Glomerular visceral epithelial cell (primary cell): ENCODE measurements at regions not wholly inside any gene's neighbourhood (a gene's known extent, or its start where the extent isn't known, plus 50 kb on each side); places are given as distances from the start of the nearest gene placed in this dataset.

Experiments used
- DNase-seq: peaks from one replicate; pipeline ENCODE4 v3.0.0-alpha.2; 2016; ENCODE audit errors: extremely low spot score

DNA sequence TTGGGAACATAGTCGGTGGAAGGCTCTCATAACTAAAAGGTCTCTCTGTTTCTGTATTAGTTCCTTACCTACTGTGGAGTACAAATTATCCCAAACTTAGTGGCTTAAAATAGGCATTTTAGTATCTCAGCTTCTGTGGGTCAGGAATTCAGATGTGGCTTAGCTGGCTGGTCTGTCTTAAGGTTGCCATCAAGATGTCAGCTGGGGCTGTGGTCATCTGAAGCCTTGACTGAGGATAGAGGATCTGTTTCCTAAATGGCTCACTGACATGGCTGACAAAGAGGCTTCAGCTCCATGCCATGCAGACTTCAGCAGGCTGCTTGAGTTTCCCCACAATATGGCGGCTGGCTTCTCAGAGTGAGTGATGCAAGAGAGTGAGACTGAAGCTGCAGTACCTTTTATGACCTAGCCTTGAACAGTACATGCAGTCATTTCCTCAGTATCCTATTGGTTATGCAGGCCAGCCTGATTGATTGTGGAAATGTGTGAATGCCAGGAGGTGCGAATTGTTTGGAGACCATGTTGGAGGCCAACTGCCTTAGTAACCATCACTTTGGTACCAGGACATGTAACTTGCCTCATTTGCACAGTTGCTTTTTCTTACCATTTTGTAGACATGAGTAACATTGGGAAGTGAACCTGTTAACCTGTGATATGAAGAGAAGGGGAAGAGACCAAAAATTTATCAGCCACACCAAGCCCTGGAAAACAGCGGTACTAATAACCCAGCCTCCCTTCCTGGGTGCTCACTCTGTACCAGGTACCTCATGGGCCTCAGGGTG, 152.8 kb upstream of the IER5L start:
- DNase-seq, result no peak

DNA sequence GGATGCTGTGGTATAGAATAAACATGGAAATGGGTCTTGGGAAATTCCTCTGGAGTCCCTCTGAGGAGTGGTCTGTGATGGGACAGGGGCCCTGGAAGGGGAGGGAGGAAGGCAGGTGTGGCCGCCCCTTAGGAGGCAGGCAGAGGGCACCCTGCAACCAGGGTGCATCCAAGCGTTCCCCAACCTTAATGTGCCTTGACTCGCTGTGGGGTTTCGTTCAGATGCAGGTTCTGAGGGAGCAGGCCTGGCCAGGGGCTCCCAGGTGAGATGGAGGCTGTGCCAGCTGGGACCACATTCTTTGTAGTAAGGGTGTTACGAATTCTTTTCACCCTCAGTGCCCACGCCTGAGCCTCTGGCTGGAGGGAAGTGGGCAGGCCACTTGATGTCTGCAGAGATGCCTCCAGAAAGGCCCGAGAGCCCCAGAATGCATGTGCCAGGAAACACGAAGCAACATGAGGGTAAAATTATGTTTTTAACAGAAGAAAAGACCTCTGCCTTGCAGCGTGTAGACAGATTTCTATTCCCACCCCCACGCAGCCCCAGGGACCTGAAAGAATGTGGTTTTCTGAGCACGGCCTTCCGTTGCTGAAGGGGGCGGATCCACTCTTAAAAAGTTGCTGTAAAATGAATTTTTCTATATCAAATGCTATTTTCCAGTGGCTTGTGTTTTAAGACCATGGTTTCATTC, 150.4 kb upstream of the IER5L start:
- DNase-seq, result no peak

DNA sequence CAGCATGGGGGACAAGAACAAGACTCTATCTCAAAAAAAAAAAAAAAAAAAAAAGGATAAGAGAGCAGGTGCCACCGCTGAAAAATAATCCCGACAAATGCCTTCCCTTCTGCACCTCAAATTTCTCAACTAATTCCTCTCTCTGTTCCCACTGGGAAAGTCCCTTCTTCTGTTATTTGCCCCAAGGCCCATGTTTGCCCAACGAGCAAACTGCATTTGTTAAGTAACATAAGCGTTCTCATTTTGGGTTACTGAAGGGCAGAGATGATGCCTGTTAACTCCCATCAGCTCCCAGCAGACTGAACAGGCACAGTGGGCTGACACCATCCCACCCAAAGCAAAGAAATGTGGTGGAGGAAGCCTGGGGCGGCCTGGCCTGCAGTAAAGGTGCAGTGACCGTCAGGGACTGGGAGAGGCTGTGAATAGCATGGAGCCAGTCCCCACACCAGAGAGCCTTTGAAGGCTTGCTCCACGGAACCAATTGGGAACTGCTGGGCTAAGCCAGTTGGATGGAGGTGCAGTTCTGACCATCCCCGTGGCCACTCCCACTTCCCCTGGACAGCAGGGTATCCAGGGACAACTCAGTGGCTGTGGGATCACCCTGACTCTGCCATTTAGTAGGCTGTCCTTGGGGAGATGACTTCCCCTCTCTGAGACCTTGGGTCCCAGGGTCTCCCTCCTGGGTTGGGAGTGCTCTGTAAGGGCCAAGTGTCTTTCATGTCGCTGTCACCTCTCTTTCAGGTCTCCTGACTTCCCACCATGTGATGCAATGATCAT, 149.7 kb upstream of the IER5L start:
- no peak for DNase-seq

- no peak for DNase-seq
These were observed 148.3 kb upstream of the IER5L start for GRCh38 chr9:129326061-129327005.

GRCh38 chr9:129324808-129325502, 146.9 kb upstream of the IER5L start:
- no peak for DNase-seq

GRCh38 chr9:129323999-129324553, 146.0 kb upstream of the IER5L start:
- DNase-seq, result no peak

- DNase-seq, result no peak
These were observed 145.4 kb upstream of the IER5L start for GRCh38 chr9:129323376-129323998.

DNA sequence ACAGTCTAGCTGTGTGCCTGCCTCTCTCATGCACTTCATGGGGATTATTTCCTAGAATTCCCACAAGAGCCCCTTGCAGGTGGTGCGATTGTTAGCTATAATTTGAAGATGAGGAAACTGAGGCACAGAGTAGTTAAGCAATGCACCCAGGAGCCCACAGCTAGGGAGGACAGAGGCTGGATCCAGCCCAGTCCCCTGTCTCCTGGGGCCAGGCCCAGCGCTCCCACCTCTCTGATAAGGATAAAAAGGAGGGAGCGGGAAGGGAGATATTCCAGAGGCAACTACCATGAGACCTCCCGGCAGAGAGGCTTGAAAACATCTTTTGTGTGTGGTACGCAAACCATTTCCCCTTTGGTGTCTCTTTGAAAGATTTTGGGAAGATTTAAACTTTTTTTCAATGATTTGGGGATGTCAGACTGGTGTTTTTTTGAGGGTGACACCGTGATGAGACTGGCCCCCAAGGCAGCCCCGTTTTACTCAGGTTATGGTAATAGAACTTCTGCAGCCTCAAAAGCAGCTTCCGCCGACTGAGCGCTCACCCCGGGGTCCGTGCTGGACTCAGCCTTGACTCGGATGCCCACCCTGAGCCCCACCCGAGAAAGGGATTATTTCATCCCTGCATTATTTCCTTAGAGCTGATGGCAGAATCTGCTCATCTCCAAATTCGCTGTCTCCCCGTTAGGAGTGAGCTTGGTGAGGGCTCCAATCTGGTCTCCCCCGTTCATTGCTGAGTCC, 144.7 kb upstream of the IER5L start:
- no peak for DNase-seq

GRCh38 chr9:129322022-129322621, 144.1 kb upstream of the IER5L start:
- DNase-seq, result no peak

GRCh38 chr9:129321286-129322021, 143.4 kb upstream of the IER5L start:
- DNase-seq, result no peak

DNA sequence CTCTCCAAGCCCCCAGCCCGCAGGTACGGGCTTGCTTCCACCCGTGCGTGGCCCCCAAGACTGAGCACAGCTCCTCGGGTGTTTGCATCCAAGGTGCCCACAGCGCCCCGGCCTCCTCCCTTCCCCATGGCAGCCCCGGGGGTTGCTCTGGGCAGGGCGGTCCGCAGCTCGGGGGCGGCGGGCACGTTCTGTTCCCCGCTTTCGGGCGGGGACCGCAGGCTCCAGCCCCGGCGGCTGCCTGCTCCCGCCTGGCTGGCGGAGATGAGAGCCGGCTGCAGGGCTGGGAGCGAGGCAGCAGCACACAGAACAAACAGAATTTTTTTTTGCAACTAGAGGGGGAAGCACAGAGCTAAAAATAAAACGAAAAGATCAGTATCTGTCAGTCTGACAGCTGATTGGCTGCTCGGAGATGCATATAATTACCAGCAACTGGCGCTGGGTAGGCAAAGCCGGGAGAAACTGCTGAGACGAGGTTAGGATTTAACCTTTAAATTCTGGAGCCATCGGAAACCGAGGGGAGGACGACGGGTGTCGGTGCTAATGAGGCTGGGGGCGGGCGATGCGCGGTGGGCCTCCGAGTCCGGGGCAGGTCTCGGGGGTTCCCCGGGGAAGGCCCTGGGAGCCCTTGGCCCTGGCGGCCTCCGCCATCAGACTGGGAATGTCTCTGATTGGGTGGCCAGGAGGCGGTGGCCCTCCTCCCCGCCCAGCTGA, 142.7 kb upstream of the IER5L start:
- DNase-seq, result peak; percentile 24

- no peak for DNase-seq
These were observed 141.9 kb upstream of the IER5L start for GRCh38 chr9:129319938-129320481.

DNA sequence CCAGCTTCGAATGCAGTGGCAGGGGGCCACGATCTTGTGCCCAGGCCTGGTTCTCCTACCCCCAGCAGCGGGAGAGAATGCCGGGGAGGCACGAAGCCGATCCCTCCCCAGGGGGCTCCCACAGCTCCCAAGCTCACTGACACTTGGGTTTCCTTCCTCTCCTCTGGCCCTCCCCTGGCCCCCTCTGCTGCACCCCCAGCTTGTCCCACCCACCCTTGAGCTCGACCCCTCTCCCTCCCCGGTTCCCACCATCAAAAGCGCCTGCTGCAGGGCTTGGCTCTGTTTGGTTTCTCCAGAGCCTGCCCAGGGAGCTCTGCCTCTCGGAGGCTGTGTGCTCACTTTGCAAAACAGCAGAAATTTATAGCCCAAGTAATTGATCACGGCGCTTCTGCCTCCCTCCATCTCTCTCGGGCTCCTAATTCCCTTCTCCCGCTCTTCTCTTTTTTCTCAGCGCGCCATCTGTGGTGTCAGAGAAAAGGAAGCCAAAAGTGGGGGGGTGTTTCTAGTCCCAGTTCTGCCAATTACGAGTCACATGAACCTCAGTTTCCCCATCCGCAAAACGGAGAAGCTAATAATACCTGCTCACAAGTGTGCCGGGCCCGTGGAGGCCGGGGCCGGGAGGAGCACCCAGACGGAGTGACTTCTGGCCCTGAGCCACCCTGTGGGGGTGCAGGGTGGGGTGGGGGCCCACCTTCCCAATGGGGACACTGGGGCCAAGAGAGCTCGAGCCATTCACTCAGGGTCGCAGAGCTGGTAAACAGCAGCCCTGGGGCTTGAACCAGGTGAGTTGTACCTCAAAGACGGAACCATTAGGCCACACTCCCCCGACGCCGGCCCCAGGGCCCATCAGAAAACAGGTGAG, 141.2 kb upstream of the IER5L start:
- no peak for DNase-seq

DNA sequence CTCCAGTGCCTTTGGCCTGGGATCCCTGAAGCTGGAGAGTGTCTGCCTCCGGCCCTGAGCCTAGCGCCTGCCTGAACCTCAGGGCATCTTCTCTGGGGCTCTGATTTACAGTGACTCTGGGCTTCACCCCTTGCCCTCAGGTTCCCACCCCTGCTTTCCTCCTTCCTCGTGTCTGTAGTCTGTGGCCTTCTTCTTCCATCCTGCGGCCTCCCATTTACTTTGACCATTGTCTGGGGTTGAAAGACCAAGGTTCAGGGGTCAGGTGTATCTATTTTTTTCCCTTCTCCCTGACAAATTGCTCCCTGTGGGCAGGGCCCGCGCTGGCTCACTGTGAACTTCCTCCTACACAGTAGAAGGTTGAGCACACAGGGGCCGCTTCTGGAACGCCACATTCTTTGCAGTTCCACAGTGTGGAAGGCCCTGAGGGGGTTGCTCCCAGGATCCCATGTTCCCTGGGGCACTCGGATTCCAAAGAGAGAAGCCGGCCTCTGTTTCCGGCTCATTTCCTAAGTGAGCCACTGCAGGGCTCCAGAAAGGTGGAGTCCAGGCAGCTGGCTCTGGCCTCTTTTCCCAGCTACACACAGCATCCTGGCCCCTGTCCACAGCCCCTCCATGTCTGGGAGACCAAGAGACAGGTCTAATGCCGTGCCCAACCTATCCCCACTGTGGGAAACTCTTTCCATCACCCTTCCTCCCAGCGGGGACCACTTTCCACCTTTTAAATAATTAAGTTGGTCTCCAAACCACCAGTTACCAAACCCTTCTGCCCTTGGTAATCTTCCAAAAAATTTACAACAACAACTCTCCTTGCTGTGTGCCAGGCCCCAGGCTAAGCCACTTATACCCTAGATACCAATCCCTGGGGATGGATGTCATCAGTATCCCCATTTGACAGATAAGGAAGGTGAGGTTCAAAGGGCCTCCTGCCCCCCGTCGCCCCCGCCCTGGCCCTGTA, 140.3 kb upstream of the IER5L start:
- DNase-seq, result no peak
